ENCODE measurements at regions not wholly inside any gene's neighbourhood (a gene's known extent, or its start where the extent isn't known, plus 50 kb on each side); places are given as distances from the start of the nearest gene placed in this dataset.

- no peak for DNase-seq
- ChIA-PET CTCF (no interaction called here), POLR2A (no interaction called here)
- H3K27ac Mint-ChIP-seq, result no peak overlapping the region
- H3K9me3 Mint-ChIP-seq, result peaks cover 25% of the 10 kb centered on the region
- H3K4me1 Mint-ChIP-seq (ENCODE audit: low read depth), result no peaks in the 10 kb centered on the region
- H3K36me3 Mint-ChIP-seq, result no peaks in the 10 kb centered on the region
- no peak overlapping the region for H3K4me3 Mint-ChIP-seq
- intact Hi-C loops (cut with micrococcal nuclease), result no loop called here
- no peaks in the 10 kb centered on the region for H3K27me3 Mint-ChIP-seq
Observed at GRCh38 chr6:80698459-80698858, 592.0 kb downstream of the BCKDHB start.

- ChIA-PET POLR2A (no interaction called here), CTCF (no interaction called here)
- Mint-ChIP-seq H3K4me1 (ENCODE audit: low read depth) (no peaks in the 10 kb centered on the region), H3K27me3 (no peaks in the 10 kb centered on the region), H3K27ac (no peak overlapping the region), H3K9me3 (peaks cover 12% of the 10 kb centered on the region), H3K36me3 (no peaks in the 10 kb centered on the region), H3K4me3 (no peak overlapping the region)
- no peak for DNase-seq
- intact Hi-C loops (cut with micrococcal nuclease), result no loop called here
Observed at GRCh38 chr6:80696268-80696667, 589.8 kb downstream of the BCKDHB start.

- no peak for DNase-seq
- no peak overlapping the region for H3K27ac Mint-ChIP-seq
- intact Hi-C loops (cut with micrococcal nuclease), result no loop called here
- H3K36me3 Mint-ChIP-seq, result no peaks in the 10 kb centered on the region
- H3K9me3 Mint-ChIP-seq, result peaks cover 20% of the 10 kb centered on the region
- no peaks in the 10 kb centered on the region for H3K27me3 Mint-ChIP-seq
- ChIA-PET CTCF (no interaction called here), POLR2A (no interaction called here)
- no peak overlapping the region for H3K4me3 Mint-ChIP-seq
- no peaks in the 10 kb centered on the region for H3K4me1 Mint-ChIP-seq (ENCODE audit: low read depth)
Observed at GRCh38 chr6:80690551-80691131, 584.2 kb downstream of the BCKDHB start.

GRCh38 chr6:80689716-80690395 lies 583.4 kb downstream of the BCKDHB start:
- no peak for DNase-seq
- peaks cover 20% of the 10 kb centered on the region for H3K9me3 Mint-ChIP-seq
- CTCF ChIA-PET, result no interaction called here
- H3K4me3 Mint-ChIP-seq, result no peak overlapping the region
- H3K27me3 Mint-ChIP-seq, result no peaks in the 10 kb centered on the region
- H3K27ac Mint-ChIP-seq, result no peak overlapping the region
- no peaks in the 10 kb centered on the region for H3K4me1 Mint-ChIP-seq (ENCODE audit: low read depth)
- H3K36me3 Mint-ChIP-seq, result no peaks in the 10 kb centered on the region
- intact Hi-C loops (cut with micrococcal nuclease), result no loop called here
- POLR2A ChIA-PET, result no interaction called here

- Mint-ChIP-seq H3K4me1 (ENCODE audit: low read depth) (no peaks in the 10 kb centered on the region), H3K9me3 (peaks cover 2% of the 10 kb centered on the region), H3K36me3 (no peaks in the 10 kb centered on the region), H3K27me3 (no peaks in the 10 kb centered on the region), H3K27ac (no peak overlapping the region), H3K4me3 (no peak overlapping the region)
- CTCF ChIA-PET, result no interaction called here
- POLR2A ChIA-PET, result no interaction called here
- intact Hi-C loops (cut with micrococcal nuclease), result no loop called here
- no peak for DNase-seq
Observed at GRCh38 chr6:80679992-80680391, 573.5 kb downstream of the BCKDHB start.

DNA sequence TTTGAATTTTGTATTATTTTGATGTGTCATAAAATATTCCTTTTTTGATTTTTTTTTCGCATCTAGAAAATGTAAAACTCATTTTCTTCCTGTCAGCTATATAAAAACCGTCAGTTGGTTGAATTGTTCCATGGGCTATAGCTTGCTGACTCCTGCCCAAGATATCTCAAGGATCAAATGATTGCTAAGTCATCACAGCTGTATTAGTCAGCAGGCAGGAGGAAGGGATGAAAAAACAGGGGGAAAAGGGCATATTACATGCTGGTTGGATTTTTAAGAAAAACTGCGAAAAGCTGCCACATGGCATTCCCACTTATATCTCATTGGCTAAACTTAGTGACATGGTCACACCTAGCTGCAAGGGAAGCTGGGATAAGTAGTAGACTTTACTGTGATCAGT lies 569.9 kb downstream of the BCKDHB start:
- ChIA-PET POLR2A (no interaction called here), CTCF (no interaction called here)
- Mint-ChIP-seq H3K4me1 (ENCODE audit: low read depth) (no peaks in the 10 kb centered on the region), H3K4me3 (no peak overlapping the region), H3K36me3 (no peaks in the 10 kb centered on the region), H3K27ac (no peak overlapping the region), H3K27me3 (no peaks in the 10 kb centered on the region), H3K9me3 (no peaks in the 10 kb centered on the region)
- intact Hi-C loops (cut with micrococcal nuclease), result no loop called here
- DNase-seq, result no peak

DNA sequence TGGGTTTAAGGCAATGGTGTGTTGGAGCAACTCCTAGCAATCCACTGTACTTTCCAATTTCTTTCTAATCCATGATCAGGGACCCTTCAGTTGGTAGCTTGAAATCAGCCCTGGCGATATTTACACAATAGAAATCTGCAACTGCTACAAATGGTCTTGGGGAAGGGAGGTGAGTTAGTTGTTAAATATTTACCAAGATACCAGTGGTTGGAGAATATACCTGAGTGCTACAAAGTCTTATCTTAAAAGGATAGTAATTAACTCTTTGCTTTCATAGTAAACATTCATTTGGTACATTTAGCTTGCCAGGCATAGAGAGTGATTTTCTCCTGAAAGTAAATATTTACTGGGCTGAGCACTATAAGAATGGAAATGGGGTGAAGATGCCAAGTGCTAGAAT lies 568.2 kb downstream of the BCKDHB start:
- H3K36me3 Mint-ChIP-seq, result no peaks in the 10 kb centered on the region
- no peaks in the 10 kb centered on the region for H3K4me1 Mint-ChIP-seq (ENCODE audit: low read depth)
- no peak overlapping the region for H3K4me3 Mint-ChIP-seq
- no peak for DNase-seq
- H3K9me3 Mint-ChIP-seq, result no peaks in the 10 kb centered on the region
- intact Hi-C loops (cut with micrococcal nuclease), result no loop called here
- no peaks in the 10 kb centered on the region for H3K27me3 Mint-ChIP-seq
- ChIA-PET CTCF (no interaction called here), POLR2A (no interaction called here)
- H3K27ac Mint-ChIP-seq, result no peak overlapping the region

- Mint-ChIP-seq H3K4me1 (ENCODE audit: low read depth) (no peaks in the 10 kb centered on the region), H3K36me3 (no peaks in the 10 kb centered on the region), H3K4me3 (no peak overlapping the region), H3K27me3 (no peaks in the 10 kb centered on the region), H3K9me3 (no peaks in the 10 kb centered on the region), H3K27ac (no peak overlapping the region)
- no peak for DNase-seq
- POLR2A ChIA-PET, result no interaction called here
- CTCF ChIA-PET, result no interaction called here
- intact Hi-C loops (cut with micrococcal nuclease), result no loop called here
Observed at GRCh38 chr6:80673367-80673766, 566.9 kb downstream of the BCKDHB start.

- Mint-ChIP-seq H3K36me3 (no peaks in the 10 kb centered on the region), H3K9me3 (no peaks in the 10 kb centered on the region), H3K27ac (no peak overlapping the region), H3K4me3 (no peak overlapping the region), H3K27me3 (no peaks in the 10 kb centered on the region), H3K4me1 (ENCODE audit: low read depth) (no peaks in the 10 kb centered on the region)
- POLR2A ChIA-PET, result no interaction called here
- CTCF ChIA-PET, result no interaction called here
- no peak for DNase-seq
- intact Hi-C loops (cut with micrococcal nuclease), result no loop called here
Observed at GRCh38 chr6:80667006-80667405, 560.5 kb downstream of the BCKDHB start.

DNA sequence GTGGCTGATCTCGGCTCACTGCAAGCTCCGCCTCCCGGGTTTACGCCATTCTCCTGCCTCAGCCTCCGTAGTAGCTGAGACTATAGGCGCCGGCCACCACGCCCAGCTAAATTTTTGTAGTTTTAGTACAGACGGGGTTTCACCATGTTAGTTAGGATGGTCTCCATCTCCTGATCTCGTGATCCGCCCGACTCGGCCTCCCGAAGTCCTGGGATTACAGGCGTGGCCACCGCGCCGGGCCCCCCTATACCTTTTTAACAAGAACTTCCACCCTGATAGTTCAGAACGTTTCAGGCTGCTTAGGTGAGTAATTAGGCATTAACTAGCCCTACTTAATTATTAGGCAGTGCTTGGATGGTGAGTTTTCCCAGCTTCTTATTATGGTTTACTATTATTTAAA lies 552.5 kb downstream of the BCKDHB start:
- H3K4me1 Mint-ChIP-seq (ENCODE audit: low read depth), result no peaks in the 10 kb centered on the region
- CTCF ChIA-PET, result no interaction called here
- no peak overlapping the region for H3K4me3 Mint-ChIP-seq
- H3K9me3 Mint-ChIP-seq, result peaks cover 6% of the 10 kb centered on the region
- POLR2A ChIA-PET, result no interaction called here
- no peaks in the 10 kb centered on the region for H3K36me3 Mint-ChIP-seq
- H3K27me3 Mint-ChIP-seq, result no peaks in the 10 kb centered on the region
- H3K27ac Mint-ChIP-seq, result no peak overlapping the region
- no peak for DNase-seq
- intact Hi-C loops (cut with micrococcal nuclease), result no loop called here

DNA sequence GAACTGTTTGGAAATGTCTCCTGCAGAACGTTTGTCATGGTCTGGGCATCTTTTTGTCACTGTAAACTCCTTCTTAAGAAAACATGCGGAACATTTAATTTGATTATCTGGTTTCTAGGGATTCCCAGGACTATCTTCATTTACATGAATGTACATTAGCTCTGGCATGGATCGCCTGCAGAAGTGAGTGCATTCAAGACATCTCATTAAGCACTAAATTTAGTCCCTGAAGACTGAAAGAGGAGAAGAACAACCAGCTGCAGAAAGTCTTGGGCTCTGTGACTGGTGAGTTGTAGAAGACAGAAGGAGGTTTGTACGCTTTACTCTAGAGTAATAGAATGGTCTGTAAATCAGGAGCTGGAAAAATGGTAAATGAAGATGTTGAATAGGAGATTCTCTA lies 540.7 kb downstream of the BCKDHB start:
- Mint-ChIP-seq H3K4me1 (ENCODE audit: low read depth) (no peaks in the 10 kb centered on the region), H3K9me3 (peaks cover 5% of the 10 kb centered on the region), H3K4me3 (no peak overlapping the region), H3K36me3 (no peaks in the 10 kb centered on the region), H3K27ac (no peak overlapping the region), H3K27me3 (no peaks in the 10 kb centered on the region)
- ChIA-PET POLR2A (no interaction called here), CTCF (no interaction called here)
- intact Hi-C loops (cut with micrococcal nuclease), result no loop called here
- DNase-seq, result no peak

DNA sequence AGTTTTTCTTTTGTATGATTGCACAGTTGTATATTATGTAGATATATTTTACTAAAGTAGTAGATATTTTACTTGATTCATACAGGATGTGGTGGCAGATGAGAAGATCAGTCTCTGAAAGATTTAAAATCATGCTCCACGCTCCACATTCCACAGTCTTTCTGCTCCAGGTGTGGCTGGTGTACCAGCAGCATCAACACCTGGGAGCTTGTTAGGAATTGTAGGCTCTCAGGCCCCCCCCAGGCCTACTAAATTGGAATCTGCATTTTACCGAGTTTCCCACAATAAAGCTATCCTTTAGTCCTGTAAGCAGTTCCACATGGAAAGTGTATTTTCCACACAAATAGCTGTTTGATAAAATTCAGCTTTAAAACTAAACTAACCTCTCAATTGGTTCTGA lies 537.4 kb downstream of the BCKDHB start:
- CTCF ChIA-PET, result interaction anchor here (0.6 kb wide), 1 partner anchor 168 kb away, joined by 3 read pairs; no protein-coding TSS in a partner anchor
- H3K9me3 Mint-ChIP-seq, result peaks cover 5% of the 10 kb centered on the region
- DNase-seq, result no peak

DNA sequence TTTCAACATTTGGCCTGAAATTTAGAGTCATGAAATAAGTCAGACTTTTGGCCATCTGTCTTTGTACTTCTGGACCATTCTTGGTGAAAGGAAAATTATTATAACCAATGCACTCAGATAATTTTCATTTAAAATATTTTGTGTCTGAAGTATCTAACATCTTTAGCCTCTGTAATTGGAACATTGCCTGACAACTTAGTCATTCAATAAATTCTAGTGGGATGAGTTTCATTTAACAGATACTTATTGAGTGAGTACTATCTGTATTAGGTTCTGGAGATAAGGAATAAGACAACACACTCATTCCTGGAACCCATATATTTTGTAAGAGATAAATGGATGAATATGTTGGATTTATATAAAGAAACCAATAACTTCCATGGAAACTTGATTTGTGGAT lies 536.0 kb downstream of the BCKDHB start:
- no peaks in the 10 kb centered on the region for H3K4me1 Mint-ChIP-seq (ENCODE audit: low read depth)
- CTCF ChIA-PET, result no interaction called here
- no peak overlapping the region for H3K27ac Mint-ChIP-seq
- H3K9me3 Mint-ChIP-seq, result peaks cover 5% of the 10 kb centered on the region
- POLR2A ChIA-PET, result no interaction called here
- no peak for DNase-seq
- intact Hi-C loops (cut with micrococcal nuclease), result no loop called here
- H3K27me3 Mint-ChIP-seq, result no peaks in the 10 kb centered on the region
- no peak overlapping the region for H3K4me3 Mint-ChIP-seq
- no peaks in the 10 kb centered on the region for H3K36me3 Mint-ChIP-seq

More for the DNA sequence above, 537.4 kb downstream of the BCKDHB start:
- H3K27ac Mint-ChIP-seq, result no peak overlapping the region
- H3K36me3 Mint-ChIP-seq, result no peaks in the 10 kb centered on the region
- intact Hi-C loops (cut with micrococcal nuclease), result no loop called here
- no peak overlapping the region for H3K4me3 Mint-ChIP-seq
- no peaks in the 10 kb centered on the region for H3K4me1 Mint-ChIP-seq (ENCODE audit: low read depth)
- no peaks in the 10 kb centered on the region for H3K27me3 Mint-ChIP-seq
- POLR2A ChIA-PET, result no interaction called here

Measured in activated CD4-positive, alpha-beta memory T cell treated with anti-CD3 and anti-CD28 coated beads for 36 hours (primary cell).